ENCODE measurements at regions not wholly inside any gene's neighbourhood (a gene's known extent, or its start where the extent isn't known, plus 50 kb on each side); places are given as distances from the start of the nearest gene placed in this dataset.

GRCh38 chr20:58139849-58140786 lies 88.3 kb downstream of the ANKRD60 start:
- Histone ChIP-seq H3K4me3 (ENCODE audit: low read depth, low read length) (no peak overlapping the region), H3K27me3 (ENCODE audit: control insufficient read depth, insufficient read depth, low read length) (peaks cover 16% of the 10 kb centered on the region), H3K27ac (ENCODE audit: low read depth, low read length) (no peak overlapping the region), H3K9me3 (ENCODE audit: control insufficient read depth, insufficient read depth, low read length) (no peaks in the 10 kb centered on the region)
- POLR2A ChIA-PET = no interaction called here
- no peak for DNase-seq (ENCODE audit: low read depth, low spot score)
- CTCF ChIA-PET = no interaction called here
- no peak for TF ChIP-seq CTCF (IDR thresholded peaks at IDR 0.05; ENCODE audit: low read depth, low read length)

- ChIA-PET CTCF (no interaction called here), POLR2A (no interaction called here)
- H3K4me3 ChIP-seq (ENCODE audit: low read depth, low read length) = no peak overlapping the region
- H3K9me3 ChIP-seq (ENCODE audit: control insufficient read depth, insufficient read depth, low read length) = no peaks in the 10 kb centered on the region
- H3K27ac ChIP-seq (ENCODE audit: low read depth, low read length) = no peak overlapping the region
- H3K27me3 ChIP-seq (ENCODE audit: control insufficient read depth, insufficient read depth, low read length) = peaks cover 19% of the 10 kb centered on the region
- DNase-seq (ENCODE audit: low read depth, low spot score) = no peak
- no peak for TF ChIP-seq CTCF (IDR thresholded peaks at IDR 0.05; ENCODE audit: low read depth, low read length)
Measured at GRCh38 chr20:58138395-58138794, 90.1 kb downstream of the ANKRD60 start.

- CTCF ChIA-PET = no interaction called here
- H3K9me3 ChIP-seq (ENCODE audit: control insufficient read depth, insufficient read depth, low read length) = no peaks in the 10 kb centered on the region
- H3K4me3 ChIP-seq (ENCODE audit: low read depth, low read length) = no peak overlapping the region
- H3K27me3 ChIP-seq (ENCODE audit: control insufficient read depth, insufficient read depth, low read length) = peaks cover 24% of the 10 kb centered on the region
- DNase-seq (ENCODE audit: low read depth, low spot score) = no peak
- no peak overlapping the region for H3K27ac ChIP-seq (ENCODE audit: low read depth, low read length)
- POLR2A ChIA-PET = no interaction called here
- TF ChIP-seq CTCF (IDR thresholded peaks at IDR 0.05; ENCODE audit: low read depth, low read length) = no peak
Measured at GRCh38 chr20:58137651-58138265, 90.7 kb downstream of the ANKRD60 start.

GRCh38 chr20:58137236-58137635 lies 91.2 kb downstream of the ANKRD60 start:
- no peak overlapping the region for H3K27ac ChIP-seq (ENCODE audit: low read depth, low read length)
- peaks cover 28% of the 10 kb centered on the region for H3K27me3 ChIP-seq (ENCODE audit: control insufficient read depth, insufficient read depth, low read length)
- no peaks in the 10 kb centered on the region for H3K9me3 ChIP-seq (ENCODE audit: control insufficient read depth, insufficient read depth, low read length)
- ChIA-PET CTCF (no interaction called here), POLR2A (no interaction called here)
- no peak overlapping the region for H3K4me3 ChIP-seq (ENCODE audit: low read depth, low read length)
- no peak for TF ChIP-seq CTCF (IDR thresholded peaks at IDR 0.05; ENCODE audit: low read depth, low read length)
- no peak for DNase-seq (ENCODE audit: low read depth, low spot score)

- Histone ChIP-seq H3K27me3 (ENCODE audit: control insufficient read depth, insufficient read depth, low read length) (peaks cover 34% of the 10 kb centered on the region), H3K9me3 (ENCODE audit: control insufficient read depth, insufficient read depth, low read length) (no peaks in the 10 kb centered on the region), H3K4me3 (ENCODE audit: low read depth, low read length) (no peak overlapping the region), H3K27ac (ENCODE audit: low read depth, low read length) (no peak overlapping the region)
- no peak for DNase-seq (ENCODE audit: low read depth, low spot score)
- CTCF ChIA-PET = no interaction called here
- no peak for TF ChIP-seq CTCF (IDR thresholded peaks at IDR 0.05; ENCODE audit: low read depth, low read length)
- POLR2A ChIA-PET = no interaction called here
Measured at GRCh38 chr20:58136149-58136484, 92.3 kb downstream of the ANKRD60 start.

All from AG04450 (cell line).